ENCODE measurements at regions not wholly inside any gene's neighbourhood (a gene's known extent, or its start where the extent isn't known, plus 50 kb on each side); places are given as distances from the start of the nearest gene placed in this dataset.

DNA sequence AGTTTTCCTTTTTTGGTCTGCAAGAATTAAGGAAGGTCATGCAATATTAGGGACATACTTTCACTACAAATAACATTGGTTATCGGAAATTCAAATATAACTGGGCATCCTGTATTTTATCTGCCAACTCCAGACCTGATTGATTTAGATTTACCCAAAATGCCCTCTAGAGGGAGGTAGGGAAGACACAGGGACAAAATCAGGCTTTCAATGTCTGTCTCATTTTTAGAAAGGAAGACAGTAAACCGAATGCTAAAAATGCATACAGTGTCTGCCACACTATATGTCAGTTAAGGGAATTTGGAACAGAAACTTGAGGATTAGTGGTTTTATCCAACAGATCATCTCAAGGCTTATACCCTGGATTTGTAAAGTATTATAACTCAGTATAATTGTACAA lies 161.7 kb upstream of the SOX9 start:
- DNase-seq (ENCODE audit: low read depth in 3 of 3): no peak

- no peak for DNase-seq (ENCODE audit: low read depth in 3 of 3)
Measured at GRCh38 chr17:71963351-71963750, 157.5 kb upstream of the SOX9 start.

GRCh38 chr17:71963791-71964190 lies 157.0 kb upstream of the SOX9 start:
- DNase-seq (ENCODE audit: low read depth in 3 of 3): no peak

DNA sequence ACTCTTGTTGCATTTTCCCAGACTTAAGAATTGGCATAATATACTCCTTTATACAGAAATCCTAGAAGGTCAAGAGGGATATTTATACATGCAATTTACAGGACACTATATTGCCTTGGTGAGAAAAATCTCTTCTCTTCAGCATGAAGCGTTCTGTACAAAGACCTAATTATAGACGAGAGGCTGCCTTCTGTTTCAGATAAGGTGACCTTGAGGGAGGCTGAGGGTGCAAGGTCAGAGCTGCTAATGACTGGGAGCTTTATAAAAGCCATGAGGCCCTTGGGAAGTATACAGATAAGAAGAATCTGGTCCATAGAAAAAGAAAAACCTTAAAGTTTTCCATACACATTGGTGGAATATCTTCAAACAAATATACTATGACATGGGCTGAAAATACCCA lies 156.3 kb upstream of the SOX9 start:
- no peak for DNase-seq (ENCODE audit: low read depth in 3 of 3)

- DNase-seq (ENCODE audit: low read depth in 3 of 3): no peak
Measured at GRCh38 chr17:71966055-71966454, 154.8 kb upstream of the SOX9 start.

DNA sequence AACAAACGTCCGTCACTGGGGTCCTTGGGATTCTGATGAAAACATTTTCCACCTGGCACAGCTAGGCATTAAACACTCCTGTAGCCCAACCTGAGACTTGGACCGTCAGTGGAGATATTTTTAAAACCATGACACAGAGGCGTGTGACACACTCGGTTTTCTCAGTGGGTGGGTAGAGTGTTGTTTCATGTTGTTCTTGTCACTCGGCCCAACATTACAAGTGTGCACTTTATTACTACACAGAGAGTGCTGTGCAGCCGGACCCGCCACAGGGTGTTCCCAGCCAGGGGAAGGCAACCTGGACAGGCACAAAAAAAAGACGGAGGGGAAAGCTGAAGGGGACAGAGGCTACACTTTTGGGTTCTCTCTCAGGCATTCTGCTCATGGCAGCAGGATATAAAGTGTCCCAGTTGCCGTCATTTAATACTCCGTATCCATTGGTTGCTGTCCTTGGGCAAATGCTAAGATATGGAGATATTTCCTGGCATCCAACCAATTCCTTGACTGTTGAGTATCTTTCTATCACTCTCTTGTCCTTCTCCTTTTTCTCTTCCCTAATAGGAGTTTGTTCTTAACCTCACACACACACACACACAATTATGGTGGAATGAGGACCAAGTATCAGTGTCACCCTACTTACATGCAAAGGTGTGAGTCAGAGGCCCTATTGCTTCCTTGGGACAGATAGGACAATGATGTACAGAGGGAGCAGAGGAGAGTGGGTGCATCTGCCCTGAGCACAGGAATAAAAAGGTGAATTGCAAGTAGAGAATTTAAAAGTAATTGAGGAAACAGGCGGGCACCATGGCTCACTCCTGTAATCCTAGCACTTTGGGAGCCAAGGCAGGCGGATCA lies 154.1 kb upstream of the SOX9 start:
- DNase-seq (ENCODE audit: low read depth in 3 of 3): no peak

DNA sequence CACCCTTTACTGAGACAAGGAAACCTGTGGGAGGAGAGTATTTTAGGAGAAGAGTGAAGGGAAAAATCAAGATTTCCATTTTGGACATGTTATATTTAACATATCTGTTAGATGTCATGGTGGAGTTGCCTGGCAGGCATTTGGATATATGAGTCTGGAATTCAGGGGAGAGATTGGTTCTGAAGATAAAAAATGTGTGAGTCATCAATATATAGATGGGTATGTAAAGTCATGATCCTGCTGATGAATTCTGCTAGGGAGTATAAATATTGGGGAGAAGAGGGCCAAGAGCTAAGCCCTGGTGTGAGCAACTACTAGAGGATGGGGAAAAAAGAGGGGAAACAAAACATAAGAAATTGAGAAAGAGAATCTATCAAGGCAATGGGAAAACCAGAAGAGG lies 151.3 kb upstream of the SOX9 start:
- DNase-seq (ENCODE audit: low read depth in 3 of 3): no peak

- DNase-seq (ENCODE audit: low read depth in 3 of 3): no peak
Measured at GRCh38 chr17:71970312-71970711, 150.5 kb upstream of the SOX9 start.

DNA sequence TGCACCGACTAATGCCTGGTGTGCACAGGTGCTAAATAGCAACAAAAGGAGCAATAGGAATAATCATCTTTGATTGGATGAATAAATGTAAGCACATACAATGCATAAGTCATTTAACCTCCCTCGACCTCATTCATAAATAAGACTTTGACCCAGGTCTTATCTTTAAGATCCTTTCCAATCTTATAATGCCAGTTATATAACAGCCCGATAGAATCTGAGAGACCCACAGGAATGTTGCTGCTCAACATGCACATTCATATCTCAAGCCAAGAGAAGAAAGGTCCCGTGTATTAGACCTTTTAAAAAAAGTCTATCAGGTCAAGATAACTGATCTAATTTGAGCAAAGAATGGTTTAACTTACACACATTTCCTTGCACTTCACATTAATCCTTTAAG lies 146.8 kb upstream of the SOX9 start:
- DNase-seq (ENCODE audit: low read depth in 3 of 3): no peak

DNA sequence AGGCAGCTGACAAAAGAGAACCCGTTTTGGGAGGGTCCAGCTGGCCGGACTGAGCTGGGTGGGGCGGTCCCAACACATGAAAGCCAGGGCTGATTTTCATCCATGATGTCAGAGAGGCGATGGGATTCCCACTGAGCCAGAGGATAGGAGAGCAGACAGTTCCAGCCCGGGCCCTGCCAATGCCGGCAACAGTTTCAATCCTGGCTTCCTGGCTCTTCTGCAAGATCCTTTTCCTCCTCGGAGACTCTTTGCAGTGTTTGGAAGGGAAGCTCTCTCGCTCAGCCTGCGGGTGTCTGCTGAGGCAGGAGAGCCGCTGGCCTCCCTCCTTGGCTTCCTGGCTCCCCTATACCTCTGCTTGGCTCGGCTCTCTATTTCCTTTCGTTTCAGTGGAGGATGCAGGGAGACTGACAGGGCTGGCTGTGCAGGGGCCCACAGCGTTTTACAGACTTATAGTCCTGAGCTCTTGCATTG lies 145.5 kb upstream of the SOX9 start:
- DNase-seq (ENCODE audit: low read depth in 3 of 3): no peak

DNA sequence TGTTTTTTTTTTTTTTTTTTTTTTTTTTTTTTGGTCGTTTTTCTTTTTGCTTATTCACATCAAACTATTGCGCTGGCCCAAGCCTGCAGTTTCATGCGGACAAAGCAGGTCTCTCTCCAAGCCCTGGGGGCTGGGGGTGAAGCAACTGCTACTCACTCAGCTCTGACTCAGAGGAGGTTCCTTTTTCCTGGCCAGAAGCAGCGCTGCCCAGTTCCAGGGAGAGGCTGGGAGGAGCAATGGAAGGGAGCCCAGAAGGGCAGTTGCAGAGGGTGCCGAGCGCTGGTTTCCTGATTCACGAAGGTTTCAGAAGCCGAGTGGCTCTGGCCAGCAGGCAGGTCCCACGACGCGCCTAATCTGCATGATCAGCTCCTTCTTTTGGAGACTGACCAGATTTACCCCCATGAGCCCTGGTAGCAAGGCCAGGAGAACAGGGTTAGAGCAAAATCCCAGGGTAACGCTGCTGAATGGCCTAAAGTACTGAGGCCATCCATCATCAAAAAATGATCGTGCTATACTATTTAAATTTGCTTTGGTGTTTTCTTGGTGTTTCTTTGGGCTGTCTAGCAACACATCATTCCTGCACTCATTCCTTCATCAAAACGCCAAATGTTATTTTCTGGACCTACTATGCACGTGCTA lies 144.7 kb upstream of the SOX9 start:
- DNase-seq (ENCODE audit: low read depth in 3 of 3): no peak

- DNase-seq (ENCODE audit: low read depth in 3 of 3): no peak
Measured at GRCh38 chr17:71978435-71978834, 142.4 kb upstream of the SOX9 start.

DNA sequence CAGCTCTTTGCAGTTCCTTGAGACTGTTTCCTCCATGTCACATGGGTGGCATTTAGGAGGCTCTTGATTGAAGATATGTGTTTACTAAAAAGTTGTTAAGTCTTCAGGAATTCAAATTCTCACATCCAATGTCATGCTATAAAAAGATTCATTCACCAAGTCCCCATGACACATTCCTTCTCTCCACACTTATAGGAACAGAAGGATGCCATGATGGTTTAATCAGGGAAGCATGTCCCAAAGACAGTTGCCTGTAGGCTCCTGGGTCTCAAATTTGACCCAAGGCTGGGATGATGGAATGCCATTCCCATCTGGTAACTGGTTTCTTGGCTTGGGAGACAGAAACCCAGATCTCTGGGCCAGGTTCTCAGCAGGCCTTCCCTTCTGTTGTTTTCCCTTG lies 140.6 kb upstream of the SOX9 start:
- DNase-seq (ENCODE audit: low read depth in 3 of 3): no peak

GRCh38 chr17:71983828-71984227 lies 137.0 kb upstream of the SOX9 start:
- peak in 2 of 3 donors; percentile 0 to 9 for DNase-seq (ENCODE audit: low read depth in 3 of 3)

- no peak for DNase-seq (ENCODE audit: low read depth in 3 of 3)
Measured at GRCh38 chr17:71985111-71986039, 135.4 kb upstream of the SOX9 start.

GRCh38 chr17:71986886-71987285 lies 133.9 kb upstream of the SOX9 start:
- DNase-seq (ENCODE audit: low read depth in 3 of 3): no peak

DNA sequence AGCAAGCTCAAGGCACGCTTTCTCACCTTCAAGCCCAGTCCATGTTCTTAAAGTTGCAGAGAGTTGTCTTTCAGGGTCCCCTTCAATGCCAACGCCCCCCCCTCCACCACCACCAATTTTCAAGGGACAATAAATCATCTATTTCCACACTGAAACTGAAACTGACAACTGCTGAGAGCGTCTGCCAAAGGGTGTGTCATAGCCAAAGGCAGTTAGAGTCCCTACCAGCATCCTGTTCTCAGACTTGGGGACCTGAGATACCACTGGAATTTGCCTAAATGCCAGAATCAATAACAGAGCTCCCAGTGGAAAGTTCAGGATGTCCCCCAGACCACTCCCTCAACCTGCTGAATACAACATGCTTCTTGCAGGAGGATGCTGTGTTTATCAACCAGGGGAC lies 133.2 kb upstream of the SOX9 start:
- no peak for DNase-seq (ENCODE audit: low read depth in 3 of 3)

- DNase-seq (ENCODE audit: low read depth in 3 of 3): no peak
Measured at GRCh38 chr17:71989117-71989516, 131.7 kb upstream of the SOX9 start.

GRCh38 chr17:71993363-71993762 lies 127.5 kb upstream of the SOX9 start:
- DNase-seq (ENCODE audit: low read depth in 3 of 3): no peak

- no peak for DNase-seq (ENCODE audit: low read depth in 3 of 3)
Measured at GRCh38 chr17:71995590-71995989, 125.2 kb upstream of the SOX9 start.

DNA sequence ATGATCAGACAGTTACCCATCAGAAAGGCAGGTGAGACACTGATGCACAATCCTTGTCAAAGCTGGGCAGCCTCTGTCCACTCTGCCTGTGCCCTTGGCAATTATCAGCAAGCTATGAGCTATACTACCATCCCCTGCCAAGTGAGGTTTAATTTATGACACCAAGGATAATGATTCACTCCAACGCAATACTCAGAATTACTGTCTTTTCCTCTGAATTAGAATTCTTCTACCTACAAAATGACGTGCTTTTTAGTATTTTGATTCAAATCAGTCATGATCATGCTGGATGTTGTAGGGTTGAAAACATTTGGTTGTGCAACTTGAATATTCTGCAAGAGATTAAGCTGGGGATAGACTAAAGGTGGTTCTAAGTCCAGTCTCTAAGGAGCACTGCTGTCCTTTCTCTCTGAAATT lies 116.8 kb upstream of the SOX9 start:
- DNase-seq (ENCODE audit: low read depth in 3 of 3): no peak

- no peak for DNase-seq (ENCODE audit: low read depth in 3 of 3)
Measured at GRCh38 chr17:72004611-72005331, 116.0 kb upstream of the SOX9 start.
